ENCODE measurements at regions not wholly inside any gene's neighbourhood (a gene's known extent, or its start where the extent isn't known, plus 50 kb on each side); places are given as distances from the start of the nearest gene placed in this dataset.

- Histone ChIP-seq H3K4me1 (ENCODE audit: low read depth, poor library complexity, severe bottlenecking) (no peaks in the 10 kb centered on the region), H3K4me3 (IDR thresholded peaks at IDR 0.05; ENCODE audit: insufficient read depth, low read depth, low read length) (no peak overlapping the region), H3K27ac (no peak overlapping the region)
Measured at GRCh38 chr12:5246196-5246595, 185.7 kb upstream of the NTF3 start.

GRCh38 chr12:5247144-5247543 is 184.8 kb upstream of the NTF3 start:
- no peak overlapping the region for H3K9ac ChIP-seq
- H3K4me2 ChIP-seq: no peak overlapping the region
- H3K36me3 ChIP-seq (ENCODE audit: insufficient read depth): no peaks in the 10 kb centered on the region
- no peaks in the 10 kb centered on the region for H4K20me1 ChIP-seq (ENCODE audit: insufficient read depth)
- TF ChIP-seq, protein P1, sequence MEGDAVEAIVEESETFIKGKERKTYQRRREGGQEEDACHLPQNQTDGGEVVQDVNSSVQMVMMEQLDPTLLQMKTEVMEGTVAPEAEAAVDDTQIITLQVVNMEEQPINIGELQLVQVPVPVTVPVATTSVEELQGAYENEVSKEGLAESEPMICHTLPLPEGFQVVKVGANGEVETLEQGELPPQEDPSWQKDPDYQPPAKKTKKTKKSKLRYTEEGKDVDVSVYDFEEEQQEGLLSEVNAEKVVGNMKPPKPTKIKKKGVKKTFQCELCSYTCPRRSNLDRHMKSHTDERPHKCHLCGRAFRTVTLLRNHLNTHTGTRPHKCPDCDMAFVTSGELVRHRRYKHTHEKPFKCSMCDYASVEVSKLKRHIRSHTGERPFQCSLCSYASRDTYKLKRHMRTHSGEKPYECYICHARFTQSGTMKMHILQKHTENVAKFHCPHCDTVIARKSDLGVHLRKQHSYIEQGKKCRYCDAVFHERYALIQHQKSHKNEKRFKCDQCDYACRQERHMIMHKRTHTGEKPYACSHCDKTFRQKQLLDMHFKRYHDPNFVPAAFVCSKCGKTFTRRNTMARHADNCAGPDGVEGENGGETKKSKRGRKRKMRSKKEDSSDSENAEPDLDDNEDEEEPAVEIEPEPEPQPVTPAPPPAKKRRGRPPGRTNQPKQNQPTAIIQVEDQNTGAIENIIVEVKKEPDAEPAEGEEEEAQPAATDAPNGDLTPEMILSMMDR (conservative IDR thresholded peaks at IDR 0.05; ENCODE audit: low read depth, low read length): no peak
- no peaks in the 10 kb centered on the region for H3K27me3 ChIP-seq (ENCODE audit: insufficient read depth, low read depth)
- no peaks in the 10 kb centered on the region for H3K79me2 ChIP-seq (ENCODE audit: insufficient read depth, low read depth)
- no peak overlapping the region for H2AFZ ChIP-seq (ENCODE audit: low read depth)
- H3K4me3 ChIP-seq (IDR thresholded peaks at IDR 0.05; ENCODE audit: insufficient read depth, low read depth, low read length): no peak overlapping the region
- no peaks in the 10 kb centered on the region for H3K4me1 ChIP-seq (ENCODE audit: low read depth, poor library complexity, severe bottlenecking)
- no peak overlapping the region for H3K27ac ChIP-seq

More at GRCh38 chr12:5246196-5246595, 185.7 kb upstream of the NTF3 start:
- H3K4me2 ChIP-seq: no peak overlapping the region
- no peaks in the 10 kb centered on the region for H3K79me2 ChIP-seq (ENCODE audit: insufficient read depth, low read depth)
- H3K9ac ChIP-seq: no peak overlapping the region
- H3K36me3 ChIP-seq (ENCODE audit: insufficient read depth): no peaks in the 10 kb centered on the region
- TF ChIP-seq, protein P1 (conservative IDR thresholded peaks at IDR 0.05; ENCODE audit: low read depth, low read length): no peak
- no peaks in the 10 kb centered on the region for H4K20me1 ChIP-seq (ENCODE audit: insufficient read depth)
- no peak overlapping the region for H2AFZ ChIP-seq (ENCODE audit: low read depth)
- no peaks in the 10 kb centered on the region for H3K27me3 ChIP-seq (ENCODE audit: insufficient read depth, low read depth)

DNA sequence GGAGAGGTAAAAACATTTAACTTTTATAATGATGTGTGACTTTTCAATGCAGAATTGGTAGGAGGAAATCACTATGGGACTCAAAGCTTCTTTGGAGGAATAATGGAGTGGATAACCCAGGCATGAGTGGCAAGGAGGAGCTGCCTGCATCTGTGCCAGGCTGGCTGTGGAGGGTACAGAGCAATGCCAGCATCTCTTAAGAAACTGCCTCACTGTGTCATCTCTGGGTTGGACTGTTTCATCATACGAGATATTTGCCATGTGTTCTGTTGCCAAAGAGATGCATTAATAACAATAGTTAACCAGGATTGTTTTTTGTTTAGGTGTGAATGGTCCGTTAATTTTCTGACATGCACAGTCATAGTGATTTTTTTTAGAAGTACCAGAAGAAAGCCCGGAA is 183.7 kb upstream of the NTF3 start:
- no peak overlapping the region for H3K4me3 ChIP-seq (IDR thresholded peaks at IDR 0.05; ENCODE audit: insufficient read depth, low read depth, low read length)
- H3K36me3 ChIP-seq (ENCODE audit: insufficient read depth): no peaks in the 10 kb centered on the region
- H3K4me2 ChIP-seq: no peak overlapping the region
- H3K4me1 ChIP-seq (ENCODE audit: low read depth, poor library complexity, severe bottlenecking): no peaks in the 10 kb centered on the region
- TF ChIP-seq, protein P1 (conservative IDR thresholded peaks at IDR 0.05; ENCODE audit: low read depth, low read length): no peak
- no peak overlapping the region for H3K27ac ChIP-seq
- H3K9ac ChIP-seq: no peak overlapping the region
- no peaks in the 10 kb centered on the region for H3K79me2 ChIP-seq (ENCODE audit: insufficient read depth, low read depth)
- no peak overlapping the region for H2AFZ ChIP-seq (ENCODE audit: low read depth)
- H4K20me1 ChIP-seq (ENCODE audit: insufficient read depth): no peaks in the 10 kb centered on the region
- no peaks in the 10 kb centered on the region for H3K27me3 ChIP-seq (ENCODE audit: insufficient read depth, low read depth)

GRCh38 chr12:5248999-5249526 is 182.8 kb upstream of the NTF3 start:
- Histone ChIP-seq H2AFZ (ENCODE audit: low read depth) (no peak overlapping the region), H3K79me2 (ENCODE audit: insufficient read depth, low read depth) (no peaks in the 10 kb centered on the region), H3K4me1 (ENCODE audit: low read depth, poor library complexity, severe bottlenecking) (no peaks in the 10 kb centered on the region), H3K27me3 (ENCODE audit: insufficient read depth, low read depth) (no peaks in the 10 kb centered on the region), H3K9ac (no peak overlapping the region), H3K36me3 (ENCODE audit: insufficient read depth) (no peaks in the 10 kb centered on the region), H3K4me3 (IDR thresholded peaks at IDR 0.05; ENCODE audit: insufficient read depth, low read depth, low read length) (no peak overlapping the region), H3K4me2 (no peak overlapping the region), H3K27ac (no peak overlapping the region), H4K20me1 (ENCODE audit: insufficient read depth) (no peaks in the 10 kb centered on the region)
- TF ChIP-seq, protein P1 (conservative IDR thresholded peaks at IDR 0.05; ENCODE audit: low read depth, low read length): no peak
